A549 (cell line): ENCODE measurements at regions not wholly inside any gene's neighbourhood (a gene's known extent, or its start where the extent isn't known, plus 50 kb on each side); places are given as distances from the start of the nearest gene placed in this dataset.

Experiments
- BHLHE40 ChIP-seq: IDR thresholded peaks from 2 replicates; pipeline ENCODE4 v1.6.1; 2012; ENCODE audit warnings: low read depth, low read length, inconsistent platforms
- EP300 ChIP-seq, 2 experiments: fragments of >200 bp; sonication (Bioruptor Twin); formaldehyde crosslinking; IDR thresholded peaks; 2 replicates in 1 of 2; 3 replicates in 1 of 2; pipeline ENCODE4 v1.6.1; 2016 to 2017
- TF ChIP-seq, protein P1 (sequence below): fragments of >200 bp; sonication (Bioruptor Twin); formaldehyde crosslinking; IDR thresholded peaks from 3 replicates; pipeline ENCODE4 v1.5.1; 2016

DNA sequence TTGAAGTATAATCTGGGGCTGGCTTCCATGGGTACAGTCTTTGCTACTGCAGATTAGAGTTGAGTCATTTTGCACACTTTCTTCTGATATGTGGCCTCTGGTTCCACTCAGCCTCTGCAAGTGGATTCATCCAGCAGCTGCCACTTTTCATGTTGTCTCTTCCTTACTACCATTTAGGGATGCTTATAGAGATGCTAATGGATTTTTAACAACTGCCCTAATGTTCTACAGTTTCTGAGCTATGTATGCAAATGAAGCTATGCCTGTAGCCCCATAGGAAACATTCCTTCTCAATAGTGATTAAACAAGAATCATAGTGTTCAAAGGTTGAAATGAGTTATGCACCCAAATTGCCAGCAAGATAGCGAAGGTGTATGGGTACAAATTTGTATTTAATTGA is 456.0 kb upstream of the ITGA1 start:
- no peak for TF ChIP-seq EP300 (IDR thresholded peaks at IDR 0.05)
- TF ChIP-seq BHLHE40 = no peak
- TF ChIP-seq, protein P1, sequence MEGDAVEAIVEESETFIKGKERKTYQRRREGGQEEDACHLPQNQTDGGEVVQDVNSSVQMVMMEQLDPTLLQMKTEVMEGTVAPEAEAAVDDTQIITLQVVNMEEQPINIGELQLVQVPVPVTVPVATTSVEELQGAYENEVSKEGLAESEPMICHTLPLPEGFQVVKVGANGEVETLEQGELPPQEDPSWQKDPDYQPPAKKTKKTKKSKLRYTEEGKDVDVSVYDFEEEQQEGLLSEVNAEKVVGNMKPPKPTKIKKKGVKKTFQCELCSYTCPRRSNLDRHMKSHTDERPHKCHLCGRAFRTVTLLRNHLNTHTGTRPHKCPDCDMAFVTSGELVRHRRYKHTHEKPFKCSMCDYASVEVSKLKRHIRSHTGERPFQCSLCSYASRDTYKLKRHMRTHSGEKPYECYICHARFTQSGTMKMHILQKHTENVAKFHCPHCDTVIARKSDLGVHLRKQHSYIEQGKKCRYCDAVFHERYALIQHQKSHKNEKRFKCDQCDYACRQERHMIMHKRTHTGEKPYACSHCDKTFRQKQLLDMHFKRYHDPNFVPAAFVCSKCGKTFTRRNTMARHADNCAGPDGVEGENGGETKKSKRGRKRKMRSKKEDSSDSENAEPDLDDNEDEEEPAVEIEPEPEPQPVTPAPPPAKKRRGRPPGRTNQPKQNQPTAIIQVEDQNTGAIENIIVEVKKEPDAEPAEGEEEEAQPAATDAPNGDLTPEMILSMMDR = no peak
